ENCODE measurements at regions not wholly inside any gene's neighbourhood (a gene's known extent, or its start where the extent isn't known, plus 50 kb on each side); places are given as distances from the start of the nearest gene placed in this dataset.

- TF ChIP-seq CTCF (IDR thresholded peaks at IDR 0.05) (no peak), POLR2A (IDR thresholded peaks at IDR 0.05) (no peak)
Observed at GRCh38 chr4:164116286-164116685, 621.8 kb downstream of the TMA16 start.
